GM19238 (cell line): ENCODE measurements at regions not wholly inside any gene's neighbourhood (a gene's known extent, or its start where the extent isn't known, plus 50 kb on each side); places are given as distances from the start of the nearest gene placed in this dataset.

Experiments
- DNase-seq: peaks from one replicate; pipeline ENCODE4 v3.0.0; 2011; ENCODE audit warnings: low spot score; ENCODE audit not compliant: insufficient read length

DNA sequence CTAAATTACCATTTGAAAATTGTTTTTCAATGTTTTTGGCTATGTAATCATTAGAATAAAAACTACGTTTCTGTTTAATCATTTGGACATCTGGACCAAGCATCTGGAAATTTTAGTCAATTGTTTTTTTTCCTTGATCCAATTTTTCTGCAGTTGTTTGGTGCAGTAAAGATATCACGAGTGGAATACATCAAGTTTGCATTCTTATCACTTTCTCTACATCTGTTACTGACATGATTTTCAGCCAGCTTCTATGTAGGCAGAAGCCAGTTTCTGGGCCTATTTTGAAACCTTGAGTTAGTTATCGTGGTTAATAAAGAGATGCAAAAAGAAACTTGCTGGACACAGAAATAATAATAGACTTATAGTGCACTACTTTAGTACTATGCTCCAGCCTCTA lies 277.9 kb upstream of the ADAMTS5 start:
- no peak for DNase-seq

DNA sequence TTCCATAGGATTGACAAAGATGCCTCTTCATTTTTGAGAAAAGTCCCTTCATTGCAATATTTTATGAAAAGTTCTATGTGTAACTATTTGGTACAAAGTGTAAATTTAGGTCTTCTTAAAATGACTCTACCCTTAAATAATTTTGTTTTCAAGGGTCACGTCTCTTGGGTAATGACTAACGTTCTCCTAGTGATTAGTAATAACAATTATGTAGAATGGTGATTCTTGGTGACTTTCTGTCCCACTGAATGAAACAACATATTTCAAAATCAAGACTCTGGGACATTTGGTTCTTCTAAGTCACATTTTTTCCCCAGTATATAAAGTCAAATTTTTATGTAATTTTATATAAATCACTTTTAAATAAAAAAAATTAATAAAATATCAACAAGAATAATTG lies 277.5 kb upstream of the ADAMTS5 start:
- no peak for DNase-seq

DNA sequence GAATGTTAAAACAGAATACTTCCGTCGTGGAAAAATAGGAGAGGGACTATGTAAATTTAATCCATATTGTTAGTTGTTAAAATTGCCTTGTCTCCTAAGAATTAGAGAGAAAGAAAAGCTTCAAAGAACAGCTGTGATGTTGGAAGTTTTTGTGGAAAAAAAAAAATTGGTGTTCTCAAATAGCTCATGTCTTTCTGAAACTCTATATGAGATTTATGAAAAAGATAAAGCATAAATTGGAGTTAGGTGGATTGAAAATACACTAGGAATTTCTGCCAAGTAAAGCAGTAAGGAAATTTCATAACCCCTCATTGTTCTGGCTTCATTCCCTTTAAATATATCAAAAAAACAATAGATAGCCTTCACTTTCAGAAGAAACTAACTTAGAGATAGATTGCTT lies 274.0 kb upstream of the ADAMTS5 start:
- DNase-seq, result no peak

DNA sequence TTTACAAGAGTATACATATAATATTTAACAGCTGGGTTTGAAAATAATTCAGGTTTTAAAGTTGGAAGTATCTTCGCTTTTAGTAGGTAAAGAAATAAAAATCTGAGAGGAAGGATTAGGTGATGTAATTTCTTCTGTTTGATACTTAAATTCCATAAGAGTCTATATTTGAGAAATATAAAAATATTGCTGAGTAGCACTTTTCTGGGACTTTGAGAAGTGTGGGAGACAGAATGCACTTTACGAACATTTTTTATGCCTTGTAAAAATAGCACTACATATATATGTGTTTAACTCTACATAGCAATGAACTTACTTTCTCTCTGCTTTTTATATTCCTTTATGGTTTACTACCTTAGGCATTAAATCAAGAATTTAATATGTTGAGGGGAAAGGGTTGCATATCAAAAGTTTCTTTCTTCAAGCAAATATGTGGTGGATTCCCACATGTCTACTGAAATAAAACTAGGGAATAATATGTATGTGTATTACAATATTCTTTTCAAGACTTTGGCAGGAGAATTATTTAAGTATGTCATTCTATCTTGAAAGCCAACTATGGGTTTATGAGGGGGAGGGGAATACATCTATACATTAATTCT lies 266.7 kb upstream of the ADAMTS5 start:
- no peak for DNase-seq

DNA sequence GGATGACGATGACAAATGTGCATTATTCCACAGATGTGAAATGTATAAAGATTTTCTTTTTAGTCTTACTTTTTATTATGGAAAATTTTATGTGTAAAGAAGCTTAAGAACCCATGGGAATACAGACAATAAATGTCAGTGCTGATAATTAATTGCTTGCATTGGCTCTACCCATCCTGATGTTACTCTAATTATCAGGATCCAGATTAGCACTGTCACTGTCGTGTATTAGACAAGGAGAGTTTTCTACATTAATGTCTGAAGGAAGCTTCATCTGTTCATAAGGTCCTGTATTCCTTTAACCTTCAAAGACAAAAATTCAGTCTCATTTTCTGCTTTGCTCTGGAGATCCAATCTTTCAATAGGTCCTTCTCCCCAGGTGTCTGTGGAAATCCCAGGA lies 259.1 kb upstream of the ADAMTS5 start:
- no peak for DNase-seq

DNA sequence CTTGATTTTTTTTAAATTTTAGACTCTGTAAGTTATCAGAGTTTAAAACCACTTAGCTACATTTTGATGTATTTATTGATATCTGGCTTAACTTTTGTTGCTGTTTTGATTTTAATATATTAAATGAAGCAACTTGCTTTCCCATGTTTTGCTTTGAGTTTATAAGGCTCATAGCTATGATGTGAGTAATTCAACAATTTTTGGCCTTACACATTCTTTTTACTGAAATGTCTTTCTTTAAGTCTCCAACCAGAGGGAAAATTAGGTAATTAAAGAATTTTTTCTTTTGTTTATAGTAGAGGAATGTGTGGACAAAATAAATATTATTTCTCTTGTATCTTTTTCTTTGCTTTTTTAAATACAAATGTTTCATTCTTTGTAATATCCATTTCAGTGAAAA lies 258.3 kb upstream of the ADAMTS5 start:
- no peak for DNase-seq

DNA sequence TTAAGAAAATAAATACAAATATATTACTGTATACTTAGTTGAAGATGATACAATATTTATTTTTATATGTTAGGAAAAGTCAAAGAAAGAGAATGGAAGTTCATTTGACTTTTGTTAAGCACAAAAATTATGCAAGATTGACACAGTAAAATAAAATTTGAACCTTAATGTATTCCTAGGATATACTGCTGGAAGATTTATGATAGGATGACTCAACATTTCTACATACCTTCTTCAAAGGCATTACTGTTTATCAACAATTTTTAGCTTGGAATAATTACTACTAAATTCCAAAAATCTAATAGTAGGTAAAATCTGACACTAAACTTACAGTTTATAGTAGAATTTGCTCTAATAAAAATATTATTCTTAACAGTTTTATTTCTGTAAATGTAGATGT lies 257.3 kb upstream of the ADAMTS5 start:
- no peak for DNase-seq

DNA sequence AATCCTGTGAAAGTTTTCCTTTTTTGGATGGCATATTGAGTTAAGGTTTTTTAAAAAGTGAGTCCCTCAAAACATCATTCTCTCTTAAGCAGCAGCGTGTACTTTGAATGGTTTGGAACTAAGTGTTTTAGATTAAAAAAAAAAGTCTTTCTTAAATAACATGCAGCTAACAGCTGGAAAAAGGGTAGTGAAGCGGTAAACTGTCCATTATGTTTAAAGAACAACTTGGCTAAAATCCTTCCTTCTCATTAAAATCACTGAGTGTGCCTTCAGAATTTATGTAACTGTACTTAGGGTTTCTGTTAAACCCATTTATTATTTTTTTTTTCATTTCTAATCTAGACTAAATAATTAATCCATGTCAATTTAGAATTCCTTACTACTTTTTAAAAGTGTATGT lies 254.2 kb upstream of the ADAMTS5 start:
- no peak for DNase-seq

DNA sequence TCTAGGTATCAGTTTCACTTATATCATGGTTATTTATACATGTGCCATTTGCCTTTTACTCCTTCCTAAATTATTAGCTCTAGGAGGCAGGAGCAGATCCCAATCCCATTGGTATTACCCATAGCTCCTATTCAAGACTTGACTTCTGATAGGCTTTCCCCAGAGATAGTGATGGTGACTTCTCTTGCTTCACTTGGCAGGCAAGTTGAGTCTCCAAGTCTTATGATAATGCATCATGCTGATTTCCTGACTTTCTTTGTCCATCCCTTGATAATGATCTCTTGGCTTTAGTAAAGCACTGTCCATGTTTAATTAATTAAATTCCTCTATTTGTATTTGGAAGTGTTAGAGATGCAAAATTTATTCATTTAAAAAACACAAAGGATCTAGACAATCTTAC lies 253.5 kb upstream of the ADAMTS5 start:
- DNase-seq, result no peak

DNA sequence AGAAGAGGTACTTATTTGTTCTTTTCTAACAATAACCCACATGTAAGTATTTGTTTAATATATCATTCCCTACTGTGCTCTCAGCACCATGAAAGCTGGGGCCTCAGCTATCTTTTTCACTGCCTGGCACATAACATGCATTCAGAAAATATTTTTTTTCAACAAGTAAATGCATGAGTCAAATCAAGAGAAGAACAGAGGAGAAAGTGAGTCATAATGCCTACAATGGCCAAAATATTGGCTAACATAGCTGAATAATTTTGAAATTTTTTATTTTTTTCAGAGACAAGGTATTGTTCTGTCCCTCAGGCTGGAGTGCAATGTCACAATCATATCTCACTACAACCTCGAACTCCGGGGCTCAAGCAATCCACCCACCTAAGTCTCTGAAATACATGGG lies 252.2 kb upstream of the ADAMTS5 start:
- DNase-seq, result no peak

DNA sequence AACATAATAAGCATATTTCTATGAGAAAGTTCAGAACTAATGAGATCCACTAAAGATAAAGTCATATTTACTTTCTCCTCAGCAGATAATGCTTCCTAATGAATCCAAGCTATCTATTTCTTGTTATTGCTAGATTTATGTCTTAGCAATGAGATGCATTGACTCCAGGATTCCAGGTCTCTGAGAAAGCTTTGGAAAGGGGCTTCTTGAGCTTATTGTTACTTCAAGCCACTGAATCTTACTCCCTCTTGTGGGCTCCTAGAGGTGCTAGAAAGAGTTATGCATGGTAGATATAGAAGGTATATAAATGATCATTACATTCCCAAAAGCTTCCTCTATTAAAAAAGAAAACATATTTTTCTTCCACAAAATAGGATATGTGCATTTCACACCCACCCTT lies 246.4 kb upstream of the ADAMTS5 start:
- no peak for DNase-seq

DNA sequence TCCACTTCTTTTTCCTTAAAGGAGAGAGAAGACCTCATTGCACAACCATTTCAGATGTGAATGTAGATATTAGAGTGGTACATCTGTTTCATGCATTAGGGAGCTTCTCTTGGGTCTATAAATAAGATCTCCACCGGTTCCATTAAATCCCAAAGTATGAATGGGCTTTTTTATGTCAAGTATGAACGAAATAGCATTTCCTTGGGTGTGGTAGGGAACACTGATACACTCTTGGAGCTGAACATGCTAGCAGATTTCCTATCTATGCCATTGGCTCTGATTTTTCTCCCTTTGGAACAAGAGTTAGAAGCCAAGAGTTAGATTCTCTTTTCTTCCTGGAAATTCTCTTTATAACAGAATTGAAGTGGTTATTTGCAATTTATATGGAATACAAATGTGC lies 245.6 kb upstream of the ADAMTS5 start:
- DNase-seq, result no peak

DNA sequence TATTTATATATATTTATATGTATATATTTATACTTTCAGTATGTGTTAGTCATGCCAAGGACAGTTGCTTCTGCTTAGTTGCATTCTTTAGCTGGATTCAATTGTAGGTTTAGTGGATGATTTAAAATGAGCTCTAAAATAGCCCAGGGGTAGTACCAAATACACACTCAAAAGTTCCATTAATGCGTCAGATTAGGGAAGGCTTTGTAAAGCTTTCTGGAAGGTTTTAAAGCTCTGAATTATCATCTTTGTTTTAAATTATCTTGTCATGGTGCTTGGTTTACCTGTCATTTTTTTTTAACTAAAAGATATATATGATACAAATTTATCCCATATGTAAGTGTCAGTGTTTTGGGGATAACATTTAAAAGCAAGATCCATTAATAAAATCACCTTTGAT lies 242.7 kb upstream of the ADAMTS5 start:
- DNase-seq, result no peak

DNA sequence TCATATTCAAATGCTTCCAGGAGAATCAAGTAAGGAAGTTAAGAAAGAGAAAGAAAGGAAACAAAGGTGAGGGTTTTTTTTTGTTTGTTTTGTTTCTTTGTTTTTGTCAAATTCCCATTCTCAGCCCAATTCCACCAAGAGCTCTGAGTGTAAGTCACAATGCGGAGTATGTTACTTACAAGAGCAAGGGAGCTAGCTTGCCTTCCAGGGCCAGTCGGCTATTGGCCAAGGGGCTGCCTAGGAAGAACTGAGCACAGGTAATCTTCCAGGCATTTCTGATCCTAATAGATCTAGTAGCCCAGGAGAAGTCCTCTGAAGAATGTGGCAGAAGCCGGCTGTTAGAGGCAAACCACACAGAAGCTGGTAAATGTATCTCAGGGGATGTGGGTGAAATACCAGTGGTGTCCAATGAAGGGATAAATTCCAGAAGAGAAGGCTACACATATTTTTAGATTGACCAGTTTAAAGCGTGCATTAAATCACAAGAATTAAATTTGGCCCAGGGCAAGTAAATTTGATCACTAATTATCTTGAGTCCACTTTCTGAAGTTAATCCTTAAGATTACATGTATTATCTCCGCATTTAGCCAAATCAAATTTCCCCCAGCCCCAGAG lies 239.6 kb upstream of the ADAMTS5 start:
- no peak for DNase-seq

DNA sequence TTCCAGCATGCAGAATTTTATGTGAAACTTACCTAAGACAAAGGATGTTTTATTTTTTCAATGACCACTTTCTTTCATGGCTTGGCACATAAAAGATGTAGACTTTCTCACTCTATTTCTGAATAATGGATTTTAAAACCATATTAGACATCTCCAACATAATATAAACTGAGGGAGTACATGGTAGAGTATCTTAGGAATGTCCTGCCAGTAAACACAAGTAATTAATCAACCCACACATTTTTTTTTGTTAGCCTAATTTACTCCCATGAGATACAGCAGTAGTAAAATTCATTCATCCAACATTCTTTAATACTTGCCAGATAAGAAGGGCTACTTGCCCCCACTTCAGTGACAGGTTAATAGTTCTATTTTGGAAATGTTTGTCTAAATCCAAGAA lies 235.4 kb upstream of the ADAMTS5 start:
- DNase-seq, result no peak

DNA sequence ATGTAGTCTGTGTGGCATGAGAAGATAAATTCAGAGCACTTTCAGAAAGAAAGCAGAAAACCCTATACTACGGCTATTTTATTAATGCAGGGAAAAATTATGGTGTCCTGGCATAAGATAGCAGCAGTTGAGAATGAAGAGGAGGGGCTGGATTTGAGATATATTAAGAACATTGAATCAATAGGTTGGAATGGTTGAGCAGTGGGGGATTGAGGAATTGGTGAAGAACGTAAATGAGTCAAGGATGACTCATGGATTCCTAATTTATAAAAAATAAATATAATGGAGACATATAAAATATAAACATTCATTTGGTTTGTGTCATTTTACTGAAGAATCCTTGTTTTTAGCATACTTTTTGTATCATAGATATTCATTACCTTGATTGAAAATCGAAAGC lies 234.3 kb upstream of the ADAMTS5 start:
- DNase-seq, result no peak

DNA sequence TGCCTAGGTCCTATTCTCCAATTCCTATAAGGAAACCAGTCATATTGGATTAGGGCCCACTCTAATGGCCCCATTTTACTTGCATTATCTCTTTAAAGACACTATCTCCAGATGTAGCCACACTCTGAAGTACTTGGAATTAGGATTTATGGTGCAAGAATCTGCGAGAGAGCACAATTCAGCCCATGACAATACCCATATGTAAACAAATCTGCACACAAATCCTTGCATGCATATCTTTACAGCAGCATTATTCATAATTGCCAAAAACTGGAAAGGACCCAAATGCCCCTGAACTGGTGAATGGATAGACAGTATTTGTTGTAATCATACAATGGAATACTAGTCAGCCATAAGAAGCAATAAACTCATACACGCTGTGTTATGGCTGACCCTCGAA lies 229.8 kb upstream of the ADAMTS5 start:
- DNase-seq, result no peak

DNA sequence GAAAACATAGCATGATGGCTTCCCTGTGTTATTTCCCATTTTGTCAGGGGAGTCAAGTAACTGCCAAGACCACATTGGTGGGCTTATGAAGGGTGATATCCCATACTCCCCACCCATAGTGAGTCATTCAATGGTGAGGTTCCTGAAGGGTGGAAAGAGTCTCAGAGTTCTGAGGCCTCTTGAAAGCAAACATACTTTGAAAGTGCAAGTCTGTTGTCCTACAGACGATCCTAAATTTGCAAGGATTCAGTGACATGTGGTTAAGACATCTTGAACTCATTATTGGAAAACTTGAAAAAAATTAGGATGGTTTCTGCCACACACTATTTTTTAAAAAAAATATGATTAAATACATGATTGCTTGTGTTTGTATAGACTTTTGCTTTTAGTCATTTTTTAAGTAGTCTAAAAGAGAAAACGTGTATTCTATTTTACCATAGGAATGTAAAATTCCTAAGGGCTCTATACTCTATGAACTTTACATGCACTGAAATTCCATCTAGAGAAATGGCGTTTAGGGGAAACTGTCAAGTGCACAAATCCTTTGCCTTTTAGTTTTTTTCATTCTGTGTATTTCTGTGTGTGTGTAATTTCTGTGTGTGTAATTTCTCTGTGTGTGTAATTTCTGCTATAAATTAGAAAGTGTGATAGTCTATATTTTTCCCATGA lies 225.5 kb upstream of the ADAMTS5 start:
- no peak for DNase-seq

DNA sequence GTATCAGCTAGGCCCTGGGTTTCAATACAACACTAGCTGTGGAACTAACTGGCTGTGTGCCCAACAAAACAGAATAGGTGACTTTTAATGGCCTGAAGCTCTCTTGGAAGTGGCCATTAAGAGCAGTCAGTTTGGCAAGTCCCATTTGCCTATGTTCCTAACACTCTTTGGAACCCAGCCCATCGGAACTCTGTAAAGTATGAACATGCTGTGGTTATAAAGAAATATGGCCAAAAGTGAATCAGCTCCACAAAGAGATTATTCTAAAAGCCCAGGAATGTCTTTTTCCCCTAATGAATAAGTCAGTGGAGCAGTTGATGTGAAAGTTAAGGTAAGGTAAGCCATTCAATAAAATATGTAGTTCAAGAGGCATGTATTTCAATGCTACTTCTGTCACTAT lies 223.7 kb upstream of the ADAMTS5 start:
- no peak for DNase-seq

DNA sequence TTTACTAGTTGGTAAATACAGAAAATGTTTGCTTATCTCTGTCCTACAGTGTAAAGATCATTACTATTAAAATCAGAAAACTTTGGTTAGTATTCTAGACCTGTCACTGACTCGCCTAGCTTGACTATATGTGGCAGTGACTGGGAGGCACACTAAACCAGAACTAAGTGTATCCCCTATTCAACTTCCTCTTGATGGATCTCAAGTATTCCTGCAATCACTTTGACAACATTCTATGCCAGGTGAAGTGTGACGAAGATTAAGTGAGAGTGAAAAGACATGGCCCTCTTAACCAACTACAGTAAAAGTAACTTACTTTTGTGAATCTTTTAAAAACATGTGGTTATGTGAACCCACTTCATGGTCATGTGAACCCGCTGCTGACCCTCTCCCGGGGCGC lies 223.0 kb upstream of the ADAMTS5 start:
- no peak for DNase-seq

DNA sequence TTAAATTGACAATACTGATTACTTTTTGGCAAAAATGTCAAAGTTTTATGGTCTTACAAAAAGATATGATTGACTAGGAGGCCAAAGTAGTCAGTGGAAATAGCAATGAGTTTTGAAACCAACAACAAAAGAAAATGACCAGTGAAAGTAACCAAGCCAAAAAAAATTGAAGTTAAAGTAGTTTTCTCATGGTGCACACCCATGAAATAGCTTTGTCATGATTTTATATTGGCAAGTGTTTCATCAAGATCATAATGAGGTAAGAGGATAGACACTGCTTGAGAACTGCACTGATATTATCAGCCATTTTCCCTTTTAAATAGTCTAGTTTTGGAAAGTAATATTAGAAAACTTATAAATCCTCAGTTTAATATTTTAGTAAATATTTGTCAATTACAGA lies 206.2 kb upstream of the ADAMTS5 start:
- no peak for DNase-seq

DNA sequence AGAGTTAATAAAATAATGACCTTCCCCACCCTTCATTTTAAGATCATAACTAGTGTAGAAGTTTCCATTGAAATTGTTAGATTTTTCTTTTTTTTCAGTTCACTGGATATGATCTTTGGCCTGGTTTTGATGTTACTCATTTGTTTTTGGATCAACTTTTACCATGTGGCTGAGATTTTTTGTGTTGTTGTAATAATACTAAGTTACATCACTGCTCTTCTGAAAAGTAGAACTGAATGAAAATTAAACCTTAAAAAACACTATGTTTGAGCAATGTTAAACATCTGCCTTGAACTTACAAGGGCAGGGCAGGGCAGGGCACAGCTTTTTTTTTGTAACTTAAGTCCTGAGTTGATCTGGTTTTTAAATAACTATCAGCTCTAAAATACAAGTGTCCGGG lies 204.8 kb upstream of the ADAMTS5 start:
- no peak for DNase-seq

DNA sequence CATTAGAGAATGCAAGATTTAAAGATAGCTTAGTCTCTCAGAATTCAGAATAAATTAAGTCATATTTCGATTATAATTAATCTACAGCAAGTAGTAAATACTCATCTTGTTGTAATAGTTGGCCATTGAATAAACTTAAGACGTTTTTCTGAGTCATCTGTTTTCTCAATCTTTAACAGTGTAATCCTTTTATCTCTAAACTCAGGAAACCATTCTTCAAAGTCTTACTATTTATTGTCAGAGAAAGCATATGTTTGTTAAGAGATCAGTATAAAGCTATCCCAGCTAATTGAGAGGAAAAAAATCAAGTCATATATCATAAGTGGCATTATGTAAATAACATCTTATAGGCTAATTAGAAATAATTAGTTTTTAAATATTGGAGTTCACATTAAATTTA lies 201.2 kb upstream of the ADAMTS5 start:
- DNase-seq, result no peak
